Loucy (cell line): ENCODE measurements at regions not wholly inside any gene's neighbourhood (a gene's known extent, or its start where the extent isn't known, plus 50 kb on each side); places are given as distances from the start of the nearest gene placed in this dataset.

ENCODE experiments used
- H2AFZ ChIP-seq: fragments of 200-600 bp; sonication (generic); 2 replicates; pipeline ENCODE4 v1.6.0; 2016; ENCODE audit warnings: antibody characterized with exemption, mild to moderate bottlenecking, low read length, moderate library complexity
- H3F3A ChIP-seq: fragments of 200-600 bp; 2 replicates; pipeline ENCODE4 v1.6.0; 2016; ENCODE audit warnings: antibody characterized with exemption, low read depth, mild to moderate bottlenecking
- H3K27me3 ChIP-seq: fragments of 200-600 bp; sonication (generic); 2 replicates; pipeline ENCODE4 v1.6.1; 2014; ENCODE audit warnings: low read length, mild to moderate bottlenecking; ENCODE audit not compliant: insufficient read depth, poor library complexity, severe bottlenecking
- H3K36me3 ChIP-seq: fragments of 200-600 bp; sonication (generic); 2 replicates; pipeline ENCODE4 v1.6.1; 2016; ENCODE audit warnings: low read length; ENCODE audit not compliant: insufficient read depth
- H3K4me1 ChIP-seq: fragments of 200-600 bp; sonication (generic); 2 replicates; pipeline ENCODE4 v1.5.1; 2014; ENCODE audit warnings: low read length, mild to moderate bottlenecking; ENCODE audit not compliant: insufficient read depth, poor library complexity, severe bottlenecking
- H3K4me2 ChIP-seq: fragments of 200-600 bp; sonication (generic); 2 replicates; pipeline ENCODE4 v1.6.0; 2014; ENCODE audit warnings: antibody characterized with exemption, low read length, low read depth, mild to moderate bottlenecking; ENCODE audit not compliant: poor library complexity, severe bottlenecking
- H3K4me3 ChIP-seq: fragments of 200-600 bp; sonication (generic); 2 replicates; pipeline ENCODE4 v1.5.1; 2014; ENCODE audit warnings: low read length, mild to moderate bottlenecking, mixed read lengths; ENCODE audit not compliant: poor library complexity, severe bottlenecking
- H3K79me2 ChIP-seq: fragments of 200-600 bp; sonication (generic); 2 replicates; pipeline ENCODE4 v1.6.1; 2014; ENCODE audit warnings: low read length; ENCODE audit not compliant: insufficient read depth
- H3K9ac ChIP-seq: fragments of 200-600 bp; sonication (generic); 2 replicates; pipeline ENCODE4 v1.6.0; 2014; ENCODE audit warnings: mild to moderate bottlenecking, low read depth, low read length, moderate library complexity; ENCODE audit not compliant: poor library complexity, severe bottlenecking
- H3K9me2 ChIP-seq: fragments of 200-600 bp; sonication (generic); replicated peaks from 2 replicates; pipeline ENCODE4 v1.6.1; 2016; ENCODE audit warnings: low read depth, low read length, mixed read lengths
- H3K9me3 ChIP-seq: fragments of 200-600 bp; sonication (generic); 2 replicates; pipeline ENCODE4 v1.6.1; 2014; ENCODE audit warnings: mild to moderate bottlenecking, antibody characterized with exemption, low read length, low read depth; ENCODE audit not compliant: insufficient read depth
- H4K20me1 ChIP-seq: fragments of 200-600 bp; sonication (generic); 2 replicates; pipeline ENCODE4 v1.6.0; 2014; ENCODE audit warnings: antibody characterized with exemption, low read length, mild to moderate bottlenecking; ENCODE audit not compliant: insufficient read depth, poor library complexity, severe bottlenecking
- CTCF ChIP-seq: fragments of 200-600 bp; sonication (generic); conservative IDR thresholded peaks from 2 replicates; pipeline ENCODE4 v1.5.1; 2014; ENCODE audit warnings: mild to moderate bottlenecking, antibody characterized with exemption, low read length
- EZH2phosphoT487 ChIP-seq: fragments of 200-600 bp; IDR thresholded peaks from 2 replicates; pipeline ENCODE4 v1.6.1; 2018; ENCODE audit warnings: antibody characterized with exemption, mild to moderate bottlenecking, moderate library complexity, borderline replicate concordance

- H3K4me2 ChIP-seq, result no peak overlapping the region
- no peaks in the 10 kb centered on the region for H3K27me3 ChIP-seq
- no peaks in the 10 kb centered on the region for H3K79me2 ChIP-seq
- H4K20me1 ChIP-seq, result no peaks in the 10 kb centered on the region
- H3K4me1 ChIP-seq, result no peaks in the 10 kb centered on the region
- no peaks in the 10 kb centered on the region for H3K9me2 ChIP-seq
- TF ChIP-seq CTCF (no peak), EZH2phosphoT487 (no peak)
- H2AFZ ChIP-seq, result no peak overlapping the region
- H3F3A ChIP-seq, result no peaks in the 10 kb centered on the region
- no peaks in the 10 kb centered on the region for H3K9me3 ChIP-seq
- H3K4me3 ChIP-seq, result no peak overlapping the region
- H3K36me3 ChIP-seq, result no peaks in the 10 kb centered on the region
- no peak overlapping the region for H3K9ac ChIP-seq
Observed at GRCh38 chr4:28259951-28260350, 1399.3 kb downstream of the STIM2 start.

DNA sequence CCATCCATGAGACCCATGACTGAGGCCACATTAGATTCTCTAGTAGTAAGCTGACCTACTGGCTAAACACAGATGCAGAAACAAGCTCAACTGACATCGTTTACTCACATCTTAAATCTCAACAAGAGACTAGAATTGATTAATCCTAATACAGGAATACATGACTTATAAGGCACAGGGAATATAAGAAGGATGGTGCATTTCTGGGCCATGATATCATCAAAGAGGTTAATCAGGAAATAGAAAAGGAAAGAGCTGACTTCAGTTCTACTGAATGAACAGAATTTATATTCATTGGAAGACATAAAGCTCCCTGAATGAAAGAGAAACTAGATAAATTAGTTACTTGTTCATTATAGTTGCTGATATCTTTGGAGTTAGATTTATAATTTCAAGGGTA is 1406.5 kb downstream of the STIM2 start:
- Histone ChIP-seq H3K4me1 (no peaks in the 10 kb centered on the region), H3K4me2 (no peak overlapping the region), H3K79me2 (no peaks in the 10 kb centered on the region), H3K9ac (no peak overlapping the region), H2AFZ (no peak overlapping the region), H3K9me2 (no peaks in the 10 kb centered on the region), H3K4me3 (no peak overlapping the region), H3K36me3 (no peaks in the 10 kb centered on the region), H4K20me1 (no peaks in the 10 kb centered on the region), H3K27me3 (no peaks in the 10 kb centered on the region), H3K9me3 (no peaks in the 10 kb centered on the region), H3F3A (no peaks in the 10 kb centered on the region)
- TF ChIP-seq EZH2phosphoT487 (no peak), CTCF (no peak)

DNA sequence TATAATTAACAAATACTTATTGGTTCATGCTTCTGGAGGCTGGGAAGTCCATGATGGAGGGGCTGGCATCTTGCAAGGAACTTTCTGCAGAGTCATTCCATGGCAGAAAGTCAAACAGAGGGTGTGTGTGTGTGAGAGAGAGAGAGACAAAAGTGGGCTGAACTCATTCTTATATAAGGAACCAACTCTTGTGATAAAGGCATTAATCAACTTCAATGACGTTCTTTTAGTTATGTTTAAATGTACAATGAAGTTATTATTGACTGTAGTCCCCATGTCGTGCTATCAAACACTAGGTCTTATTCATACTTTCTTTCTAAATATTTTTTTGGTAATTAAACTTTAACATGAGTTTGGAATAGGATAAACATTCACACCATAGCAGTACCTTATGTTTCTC is 1408.8 kb downstream of the STIM2 start:
- Histone ChIP-seq H3K79me2 (no peaks in the 10 kb centered on the region), H3K9me2 (no peaks in the 10 kb centered on the region), H3K9me3 (no peaks in the 10 kb centered on the region), H4K20me1 (no peaks in the 10 kb centered on the region), H3K4me1 (no peaks in the 10 kb centered on the region), H3K4me3 (no peak overlapping the region), H3K4me2 (no peak overlapping the region), H3F3A (no peaks in the 10 kb centered on the region), H2AFZ (no peak overlapping the region), H3K9ac (no peak overlapping the region), H3K36me3 (no peaks in the 10 kb centered on the region), H3K27me3 (no peaks in the 10 kb centered on the region)
- TF ChIP-seq CTCF (no peak), EZH2phosphoT487 (no peak)
